ENCODE measurements at regions not wholly inside any gene's neighbourhood (a gene's known extent, or its start where the extent isn't known, plus 50 kb on each side); places are given as distances from the start of the nearest gene placed in this dataset.
A peak's percentile ranks its signal among the peaks of the same experiment; 100 is the strongest.

DNA sequence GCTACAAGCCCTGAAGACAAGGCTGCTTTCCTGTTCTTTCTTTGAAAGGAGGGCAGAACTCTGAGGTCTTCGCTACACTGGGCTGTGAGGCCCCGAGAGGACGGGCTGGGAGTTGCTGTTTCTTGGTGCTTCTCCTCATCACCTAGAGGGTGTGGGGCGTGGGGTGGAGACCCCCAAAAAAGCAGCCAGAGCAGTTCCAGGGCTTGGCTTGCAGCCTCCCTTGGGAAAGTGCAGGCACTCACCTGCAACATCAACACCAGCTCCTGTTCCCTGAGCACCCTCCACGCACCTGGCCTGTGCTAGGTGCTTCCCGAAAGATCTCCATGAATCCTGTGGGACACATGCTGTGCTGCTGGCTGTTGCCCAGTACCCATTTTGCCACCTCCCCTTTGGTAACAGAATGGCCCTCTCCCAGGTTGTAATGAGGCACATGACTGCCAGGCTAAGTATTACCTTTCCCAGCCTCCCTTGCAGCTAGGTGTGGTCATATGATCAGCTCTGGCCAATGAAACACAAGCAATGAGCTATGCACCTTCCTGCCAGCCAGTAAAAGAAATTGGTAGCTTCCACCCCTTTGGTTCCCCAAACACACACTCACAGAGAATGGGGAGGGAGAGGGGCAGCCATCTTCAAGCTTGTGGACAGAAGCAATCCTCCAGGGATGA, 146.0 kb downstream of the C9orf50 start:
- WGBS, 4 donors, result 75 to 89% (median 88%) methylated on average over 6 of the region's 6 CpGs
- H3K27ac ChIP-seq, result peak overlapping the region in 1 of 12 donors; percentile 35

DNA sequence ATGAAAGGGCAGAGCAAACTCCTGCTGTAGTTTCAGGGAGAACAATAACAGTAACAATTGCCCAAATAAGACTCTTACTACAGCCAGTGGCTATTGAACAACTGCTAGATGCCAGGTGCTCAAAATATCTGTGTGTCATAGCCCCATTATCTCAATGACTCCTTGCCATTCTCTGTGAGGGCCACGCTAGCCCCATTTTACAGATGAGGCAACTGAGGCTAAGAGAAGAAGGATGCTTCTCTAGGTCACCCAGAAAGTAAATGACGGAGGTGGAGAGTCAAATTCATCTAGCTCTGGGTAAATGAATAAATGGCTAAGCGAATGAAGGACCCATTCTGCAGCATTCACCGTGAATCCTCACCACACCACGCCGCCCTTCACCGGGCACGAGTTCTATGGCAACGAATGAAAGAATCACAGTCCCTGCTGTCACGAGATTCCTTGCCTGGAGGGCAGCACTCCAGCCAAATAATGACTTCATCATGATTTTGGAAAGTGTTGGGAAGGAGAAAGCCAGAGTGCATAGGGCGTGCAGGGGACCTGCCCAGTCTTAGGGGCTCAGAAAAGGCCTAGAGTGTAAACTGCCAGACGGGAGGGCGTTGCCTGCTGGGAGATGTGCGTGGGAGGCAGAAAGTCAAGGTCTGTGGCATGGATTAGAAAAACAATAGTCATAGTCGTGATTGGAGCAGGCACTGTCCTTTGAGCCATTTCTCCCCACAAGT, 147.2 kb downstream of the C9orf50 start:
- TF ChIP-seq, protein P1, sequence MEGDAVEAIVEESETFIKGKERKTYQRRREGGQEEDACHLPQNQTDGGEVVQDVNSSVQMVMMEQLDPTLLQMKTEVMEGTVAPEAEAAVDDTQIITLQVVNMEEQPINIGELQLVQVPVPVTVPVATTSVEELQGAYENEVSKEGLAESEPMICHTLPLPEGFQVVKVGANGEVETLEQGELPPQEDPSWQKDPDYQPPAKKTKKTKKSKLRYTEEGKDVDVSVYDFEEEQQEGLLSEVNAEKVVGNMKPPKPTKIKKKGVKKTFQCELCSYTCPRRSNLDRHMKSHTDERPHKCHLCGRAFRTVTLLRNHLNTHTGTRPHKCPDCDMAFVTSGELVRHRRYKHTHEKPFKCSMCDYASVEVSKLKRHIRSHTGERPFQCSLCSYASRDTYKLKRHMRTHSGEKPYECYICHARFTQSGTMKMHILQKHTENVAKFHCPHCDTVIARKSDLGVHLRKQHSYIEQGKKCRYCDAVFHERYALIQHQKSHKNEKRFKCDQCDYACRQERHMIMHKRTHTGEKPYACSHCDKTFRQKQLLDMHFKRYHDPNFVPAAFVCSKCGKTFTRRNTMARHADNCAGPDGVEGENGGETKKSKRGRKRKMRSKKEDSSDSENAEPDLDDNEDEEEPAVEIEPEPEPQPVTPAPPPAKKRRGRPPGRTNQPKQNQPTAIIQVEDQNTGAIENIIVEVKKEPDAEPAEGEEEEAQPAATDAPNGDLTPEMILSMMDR (IDR thresholded peaks at IDR 0.05), result no peak
- TF ChIP-seq POLR2A (IDR thresholded peaks at IDR 0.05), result no peak
- intact Hi-C loops (cut with DNase I), result no loop called here
- ATAC-seq (peak; percentile 57 to 78 (median 74)), DNase-seq (peak in 3 of 5 donors; percentile 39 to 65 (median 43))
- Histone ChIP-seq H3K9me3 (peaks cover 0 to 10% (median 0%) of the 10 kb centered on the region in 12 donors), H3K27me3 (no peaks in the 10 kb centered on the region), H3K36me3 (no peaks in the 10 kb centered on the region), H3K4me3 (no peak overlapping the region), H3K4me1 (peaks cover 0 to 36% (median 13%) of the 10 kb centered on the region in 12 donors), H3K27ac (peak overlapping the region in 5 of 12 donors; percentile 1 to 47 (median 30))
- WGBS, 4 donors, result 46 to 60% (median 51%) methylated on average over 15 of the region's 15 CpGs

More for the DNA sequence above, 146.0 kb downstream of the C9orf50 start:
- Histone ChIP-seq H3K9me3 (peaks cover 0 to 10% (median 0%) of the 10 kb centered on the region in 12 donors), H3K4me1 (peaks cover 0 to 36% (median 16%) of the 10 kb centered on the region in 12 donors), H3K4me3 (no peak overlapping the region), H3K27me3 (no peaks in the 10 kb centered on the region), H3K36me3 (no peaks in the 10 kb centered on the region)
- ATAC-seq (no peak), DNase-seq (no peak)
- TF ChIP-seq, protein P1 (IDR thresholded peaks at IDR 0.05), result no peak
- no peak for TF ChIP-seq POLR2A (IDR thresholded peaks at IDR 0.05)
- intact Hi-C loops (cut with DNase I), result loop anchor here in 2 of 10 donors (5.0 kb wide), 2 partner anchors 58 to 63 kb away; no protein-coding TSS in a partner anchor

DNA sequence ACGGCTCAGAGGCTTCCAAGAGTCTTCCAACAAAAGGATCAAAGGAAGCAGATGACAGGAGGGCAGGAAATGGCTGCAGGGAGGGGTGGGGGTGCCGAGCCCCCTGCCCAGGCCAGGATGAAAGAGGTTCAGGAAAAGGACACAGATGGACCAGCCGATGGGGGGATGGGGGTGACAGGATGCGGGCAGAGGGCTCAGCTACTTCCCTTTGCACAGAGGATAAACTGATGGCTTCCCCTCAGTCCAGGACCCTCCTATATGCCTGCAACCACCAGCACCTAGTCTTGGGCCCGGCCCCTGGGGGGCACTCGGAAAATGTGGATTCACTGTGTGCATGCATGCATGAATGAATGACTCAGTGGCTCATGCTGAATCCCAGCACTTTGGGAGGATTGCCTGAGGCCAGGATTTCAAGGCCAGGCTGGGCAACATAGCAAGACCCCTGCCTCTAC, 148.2 kb downstream of the C9orf50 start:
- H3K27ac ChIP-seq, result no peak overlapping the region
- intact Hi-C loops (cut with DNase I), result no loop called here
- H3K4me3 ChIP-seq, result no peak overlapping the region
- 63 to 71% (median 69%) methylated on average over 6 of the region's 6 CpGs for WGBS, 4 donors
- H3K36me3 ChIP-seq, result no peaks in the 10 kb centered on the region
- peaks cover 0 to 36% (median 13%) of the 10 kb centered on the region in 12 donors for H3K4me1 ChIP-seq
- H3K9me3 ChIP-seq, result peaks cover 0 to 10% (median 0%) of the 10 kb centered on the region in 12 donors
- H3K27me3 ChIP-seq, result no peaks in the 10 kb centered on the region
- TF ChIP-seq, protein P1 (IDR thresholded peaks at IDR 0.05), result no peak
- no peak for TF ChIP-seq POLR2A (IDR thresholded peaks at IDR 0.05)
- DNase-seq (no peak), ATAC-seq (no peak)

All from heart left ventricle (tissue), 16 donors.